ENCODE measurements at regions not wholly inside any gene's neighbourhood (a gene's known extent, or its start where the extent isn't known, plus 50 kb on each side); places are given as distances from the start of the nearest gene placed in this dataset.
"Not testable (repeated sequence)": the region's sequence is repeated elsewhere in the genome, so short reads cannot be mapped to it uniquely, and the experiment has no call there.

DNA sequence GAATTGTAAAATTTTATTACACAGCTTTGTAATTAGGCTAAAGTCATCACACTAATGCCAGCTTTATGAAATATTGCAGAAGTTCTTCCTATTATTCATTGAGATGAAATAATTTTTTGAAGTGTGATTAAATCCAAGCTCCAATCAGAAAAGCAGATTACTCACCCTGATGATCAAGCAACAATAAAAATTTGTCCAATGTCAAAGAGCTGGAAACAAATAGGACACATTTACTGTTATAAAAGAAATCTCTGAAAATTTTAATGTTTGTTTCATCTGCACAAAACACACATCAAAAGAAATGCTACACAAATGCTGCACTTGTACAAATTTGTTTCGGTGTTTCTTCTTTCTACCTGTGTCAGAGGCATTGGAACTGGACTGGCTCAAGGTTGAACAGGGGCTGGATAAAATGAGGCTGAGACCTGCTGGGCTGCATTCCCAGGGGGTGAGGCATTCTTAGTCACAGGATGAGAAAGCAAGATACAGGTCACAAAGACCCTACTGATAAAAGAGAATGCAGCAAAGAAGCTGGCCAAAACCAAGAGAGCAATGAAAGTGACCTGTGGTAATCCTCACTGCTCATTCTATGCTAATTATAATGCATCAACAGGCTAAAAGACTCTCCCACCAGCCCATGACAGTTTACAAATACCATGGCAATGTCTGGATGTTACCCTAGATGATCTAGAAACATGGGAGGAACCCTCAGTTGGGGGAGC, 78.3 kb downstream of the GASK1B start:
- WGBS, 2 donors, result 95 to 100% methylated on average over 1 of the region's 1 CpG
- Histone ChIP-seq H3K4me1 (ENCODE audit: control insufficient read depth in 5 of 5, insufficient read depth in 5 of 5, low read length in 5 of 5) (peaks cover 0 to 6% (median 0%) of the 10 kb centered on the region in 5 donors), H3K27ac (ENCODE audit: low read depth in 1 of 2, low read length in 1 of 2) (no peak overlapping the region), H3K27me3 (ENCODE audit: control insufficient read depth in 3 of 3, insufficient read depth in 3 of 3, low read length in 2 of 3) (no peaks in the 10 kb centered on the region), H3K9me3 (ENCODE audit: control insufficient read depth in 4 of 4, insufficient read depth in 3 of 4, low read length in 3 of 4) (no peaks in the 10 kb centered on the region), H3K9ac (ENCODE audit: insufficient read depth in 1 of 2, low read length in 2 of 2) (no peak overlapping the region), H3K36me3 (ENCODE audit: control insufficient read depth in 4 of 4, insufficient read depth in 4 of 4, low read length in 4 of 4) (no peaks in the 10 kb centered on the region), H3K4me3 (no peak overlapping the region)
- DNase-seq (peak in 1 of 3 donors; percentile 17), ATAC-seq (ENCODE audit: insufficient read depth, low FRiP score) (peak; percentile 43)
- TF ChIP-seq, protein P1, sequence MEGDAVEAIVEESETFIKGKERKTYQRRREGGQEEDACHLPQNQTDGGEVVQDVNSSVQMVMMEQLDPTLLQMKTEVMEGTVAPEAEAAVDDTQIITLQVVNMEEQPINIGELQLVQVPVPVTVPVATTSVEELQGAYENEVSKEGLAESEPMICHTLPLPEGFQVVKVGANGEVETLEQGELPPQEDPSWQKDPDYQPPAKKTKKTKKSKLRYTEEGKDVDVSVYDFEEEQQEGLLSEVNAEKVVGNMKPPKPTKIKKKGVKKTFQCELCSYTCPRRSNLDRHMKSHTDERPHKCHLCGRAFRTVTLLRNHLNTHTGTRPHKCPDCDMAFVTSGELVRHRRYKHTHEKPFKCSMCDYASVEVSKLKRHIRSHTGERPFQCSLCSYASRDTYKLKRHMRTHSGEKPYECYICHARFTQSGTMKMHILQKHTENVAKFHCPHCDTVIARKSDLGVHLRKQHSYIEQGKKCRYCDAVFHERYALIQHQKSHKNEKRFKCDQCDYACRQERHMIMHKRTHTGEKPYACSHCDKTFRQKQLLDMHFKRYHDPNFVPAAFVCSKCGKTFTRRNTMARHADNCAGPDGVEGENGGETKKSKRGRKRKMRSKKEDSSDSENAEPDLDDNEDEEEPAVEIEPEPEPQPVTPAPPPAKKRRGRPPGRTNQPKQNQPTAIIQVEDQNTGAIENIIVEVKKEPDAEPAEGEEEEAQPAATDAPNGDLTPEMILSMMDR (IDR thresholded peaks at IDR 0.05; ENCODE audit: control extremely low read depth, extremely low read depth), result no peak

DNA sequence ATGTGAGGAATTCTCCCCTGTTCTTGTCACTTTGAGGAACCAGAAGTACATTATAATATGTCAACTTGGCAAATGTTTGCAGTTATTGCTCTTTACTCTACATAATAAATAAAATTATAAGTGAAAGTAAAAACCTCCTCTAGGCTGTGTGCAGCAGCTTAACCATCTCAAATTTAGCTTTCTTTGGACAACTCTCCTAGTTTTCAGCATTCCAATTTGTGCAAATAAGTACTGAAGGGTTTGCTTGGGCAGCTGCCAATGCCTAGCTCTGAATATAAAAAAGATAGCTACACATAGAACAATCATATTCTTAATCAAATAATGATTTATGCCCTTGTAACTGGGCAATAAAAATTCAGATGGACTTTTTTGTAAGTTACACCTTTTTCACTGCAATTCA, 82.5 kb downstream of the GASK1B start:
- TF ChIP-seq, protein P1 (IDR thresholded peaks at IDR 0.05; ENCODE audit: control extremely low read depth, extremely low read depth), result no peak
- DNase-seq, result peak; percentile 59 to 82 (median 78)
- ATAC-seq (ENCODE audit: insufficient read depth, low FRiP score), result no peak
- Histone ChIP-seq H3K36me3 (ENCODE audit: control insufficient read depth in 4 of 4, insufficient read depth in 4 of 4, low read length in 4 of 4) (no peaks in the 10 kb centered on the region), H3K9ac (ENCODE audit: insufficient read depth in 1 of 2, low read length in 2 of 2) (no peak overlapping the region), H3K4me3 (no peak overlapping the region), H3K27me3 (ENCODE audit: control insufficient read depth in 3 of 3, insufficient read depth in 3 of 3, low read length in 2 of 3) (no peaks in the 10 kb centered on the region), H3K27ac (ENCODE audit: low read depth in 1 of 2, low read length in 1 of 2) (no peak overlapping the region), H3K9me3 (ENCODE audit: control insufficient read depth in 4 of 4, insufficient read depth in 3 of 4, low read length in 3 of 4) (no peaks in the 10 kb centered on the region), H3K4me1 (ENCODE audit: control insufficient read depth in 5 of 5, insufficient read depth in 5 of 5, low read length in 5 of 5) (peaks cover 0 to 6% (median 0%) of the 10 kb centered on the region in 5 donors)

DNA sequence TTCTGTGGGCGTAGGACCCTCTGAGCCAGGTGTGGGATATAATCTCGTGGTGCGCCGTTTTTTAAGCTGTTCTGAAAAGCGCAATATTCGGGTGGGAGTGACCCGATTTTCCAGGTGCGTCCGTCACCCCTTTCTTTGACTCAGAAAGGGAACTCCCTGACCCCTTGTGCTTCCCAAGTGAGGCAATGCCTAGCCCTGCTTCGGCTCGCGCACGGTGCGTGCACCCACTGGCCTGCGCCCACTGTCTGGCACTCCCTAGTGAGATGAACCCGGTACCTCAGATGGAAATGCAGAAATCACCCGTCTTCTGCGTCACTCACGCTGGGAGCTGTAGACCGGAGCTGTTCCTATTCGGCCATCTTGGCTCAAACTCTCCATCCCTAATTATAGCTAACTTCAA, 82.9 kb downstream of the GASK1B start:
- not testable (repeated sequence) for ATAC-seq (ENCODE audit: insufficient read depth, low FRiP score)

DNA sequence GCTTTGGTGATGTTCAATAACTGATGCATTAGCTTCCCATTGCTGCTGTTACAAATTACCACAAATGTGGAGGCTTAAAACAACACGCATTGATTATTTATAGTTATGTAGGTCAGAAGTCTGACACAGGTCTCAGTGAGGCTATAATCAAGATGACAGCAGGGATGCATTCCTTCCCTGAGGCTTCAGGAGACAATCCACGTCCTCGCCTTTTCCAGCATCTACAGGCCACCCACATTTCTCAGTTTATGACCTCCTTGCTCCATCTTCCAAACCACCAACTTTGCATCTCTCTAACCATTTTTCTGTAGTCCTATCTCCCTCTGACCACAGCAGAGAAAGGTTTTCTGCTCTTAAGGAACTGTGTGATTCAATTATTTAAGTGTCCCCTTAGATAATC, 92.5 kb downstream of the GASK1B start:
- H3K9me3 ChIP-seq (ENCODE audit: control insufficient read depth in 4 of 4, insufficient read depth in 3 of 4, low read length in 3 of 4), result no peaks in the 10 kb centered on the region
- WGBS, 2 donors, result 87% methylated on average over 3 of the region's 3 CpGs
- ATAC-seq (ENCODE audit: insufficient read depth, low FRiP score), result no peak

More for the DNA sequence above, 82.9 kb downstream of the GASK1B start:
- not testable (repeated sequence) for DNase-seq; H3K9ac ChIP-seq (ENCODE audit: insufficient read depth in 1 of 2, low read length in 2 of 2); H3K9me3 ChIP-seq (ENCODE audit: control insufficient read depth in 4 of 4, insufficient read depth in 3 of 4, low read length in 3 of 4); H3K27ac ChIP-seq (ENCODE audit: low read depth in 1 of 2, low read length in 1 of 2); H3K4me3 ChIP-seq; H3K4me1 ChIP-seq (ENCODE audit: control insufficient read depth in 5 of 5, insufficient read depth in 5 of 5, low read length in 5 of 5); H3K27me3 ChIP-seq (ENCODE audit: control insufficient read depth in 3 of 3, insufficient read depth in 3 of 3, low read length in 2 of 3); H3K36me3 ChIP-seq (ENCODE audit: control insufficient read depth in 4 of 4, insufficient read depth in 4 of 4, low read length in 4 of 4)
- 75 to 94% methylated on average over 19 to 21 of the region's 21 CpGs for WGBS, 2 donors

More for the DNA sequence above, 92.5 kb downstream of the GASK1B start:
- Histone ChIP-seq H3K9ac (ENCODE audit: insufficient read depth in 1 of 2, low read length in 2 of 2) (no peak overlapping the region), H3K4me3 (no peak overlapping the region), H3K4me1 (ENCODE audit: control insufficient read depth in 5 of 5, insufficient read depth in 5 of 5, low read length in 5 of 5) (no peaks in the 10 kb centered on the region), H3K27ac (ENCODE audit: low read depth in 1 of 2, low read length in 1 of 2) (no peak overlapping the region), H3K36me3 (ENCODE audit: control insufficient read depth in 4 of 4, insufficient read depth in 4 of 4, low read length in 4 of 4) (no peaks in the 10 kb centered on the region), H3K27me3 (ENCODE audit: control insufficient read depth in 3 of 3, insufficient read depth in 3 of 3, low read length in 2 of 3) (no peaks in the 10 kb centered on the region)
- no peak for DNase-seq
- TF ChIP-seq, protein P1 (IDR thresholded peaks at IDR 0.05; ENCODE audit: control extremely low read depth, extremely low read depth), result no peak

Data from lung (tissue), 11 donors.